OCI-LY1 (cell line): ENCODE measurements at regions not wholly inside any gene's neighbourhood (a gene's known extent, or its start where the extent isn't known, plus 50 kb on each side); places are given as distances from the start of the nearest gene placed in this dataset.

Experiments used
- EZH2 ChIP-seq: fragments of 200-600 bp; sonication (generic), shearing (Covaris generic); IDR thresholded peaks from 2 replicates; pipeline ENCODE4 v1.8.0; 2017; ENCODE audit warnings: borderline replicate concordance, mixed run types, mild to moderate bottlenecking, antibody characterized with exemption, low read length, moderate library complexity, mixed read lengths
- TF ChIP-seq, protein P1 (sequence below): fragments of 200-600 bp; sonication (generic), shearing (Covaris generic); IDR thresholded peaks from 2 replicates; pipeline ENCODE4 v1.5.1; 2017; ENCODE audit warnings: mild to moderate bottlenecking, antibody characterized with exemption, low read length, moderate library complexity, mixed read lengths

DNA sequence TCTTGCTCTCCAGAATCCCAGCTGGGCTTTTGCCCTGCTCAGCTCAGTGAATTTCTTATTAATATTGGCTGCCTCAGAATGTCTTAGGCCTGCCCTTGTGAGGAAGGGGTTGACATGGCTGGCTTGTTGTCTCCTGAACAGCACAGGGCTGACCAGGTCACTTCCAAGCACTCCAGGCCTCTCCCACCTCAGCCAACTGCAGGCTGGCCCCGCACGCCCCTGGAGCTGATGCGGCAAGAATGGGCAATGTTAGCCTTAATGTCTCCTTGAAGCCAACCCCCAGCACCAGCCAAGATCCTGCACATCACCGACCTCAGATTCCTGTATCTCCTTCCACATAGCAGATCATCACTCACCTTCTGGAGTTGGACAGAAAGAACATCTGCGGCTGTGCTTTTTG, 598.6 kb downstream of the AJAP1 start:
- TF ChIP-seq, protein P1, sequence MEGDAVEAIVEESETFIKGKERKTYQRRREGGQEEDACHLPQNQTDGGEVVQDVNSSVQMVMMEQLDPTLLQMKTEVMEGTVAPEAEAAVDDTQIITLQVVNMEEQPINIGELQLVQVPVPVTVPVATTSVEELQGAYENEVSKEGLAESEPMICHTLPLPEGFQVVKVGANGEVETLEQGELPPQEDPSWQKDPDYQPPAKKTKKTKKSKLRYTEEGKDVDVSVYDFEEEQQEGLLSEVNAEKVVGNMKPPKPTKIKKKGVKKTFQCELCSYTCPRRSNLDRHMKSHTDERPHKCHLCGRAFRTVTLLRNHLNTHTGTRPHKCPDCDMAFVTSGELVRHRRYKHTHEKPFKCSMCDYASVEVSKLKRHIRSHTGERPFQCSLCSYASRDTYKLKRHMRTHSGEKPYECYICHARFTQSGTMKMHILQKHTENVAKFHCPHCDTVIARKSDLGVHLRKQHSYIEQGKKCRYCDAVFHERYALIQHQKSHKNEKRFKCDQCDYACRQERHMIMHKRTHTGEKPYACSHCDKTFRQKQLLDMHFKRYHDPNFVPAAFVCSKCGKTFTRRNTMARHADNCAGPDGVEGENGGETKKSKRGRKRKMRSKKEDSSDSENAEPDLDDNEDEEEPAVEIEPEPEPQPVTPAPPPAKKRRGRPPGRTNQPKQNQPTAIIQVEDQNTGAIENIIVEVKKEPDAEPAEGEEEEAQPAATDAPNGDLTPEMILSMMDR: no peak
- no peak for TF ChIP-seq EZH2
